Cardiac fibroblast (primary cell): ENCODE measurements at regions not wholly inside any gene's neighbourhood (a gene's known extent, or its start where the extent isn't known, plus 50 kb on each side); places are given as distances from the start of the nearest gene placed in this dataset.
"Not testable (repeated sequence)": the region's sequence is repeated elsewhere in the genome, so short reads cannot be mapped to it uniquely, and the experiment has no call there.

Experiments
- DNase-seq, 2 donors: peaks; one replicate each; pipeline versions ENCODE4 v3.0.0 to v3.0.0-alpha.2; 2010; ENCODE audit warnings: low read depth in 2 of 2
- H3K4me3 ChIP-seq, 2 donors: replicated peaks in 1 of 2; 1 replicate in 1 of 2; 2 replicates in 1 of 2; pipeline ENCODE4 v1.5.1; 2011; ENCODE audit warnings: low read depth in 2 of 2, low read length in 2 of 2, mild to moderate bottlenecking in 2 of 2, moderate library complexity in 1 of 2
- TF ChIP-seq, protein P1 (sequence below): IDR thresholded peaks from one replicate; pipeline ENCODE4 v1.5.1; 2011; ENCODE audit warnings: low read depth, mild to moderate bottlenecking, low read length, inconsistent platforms

- TF ChIP-seq, protein P1, sequence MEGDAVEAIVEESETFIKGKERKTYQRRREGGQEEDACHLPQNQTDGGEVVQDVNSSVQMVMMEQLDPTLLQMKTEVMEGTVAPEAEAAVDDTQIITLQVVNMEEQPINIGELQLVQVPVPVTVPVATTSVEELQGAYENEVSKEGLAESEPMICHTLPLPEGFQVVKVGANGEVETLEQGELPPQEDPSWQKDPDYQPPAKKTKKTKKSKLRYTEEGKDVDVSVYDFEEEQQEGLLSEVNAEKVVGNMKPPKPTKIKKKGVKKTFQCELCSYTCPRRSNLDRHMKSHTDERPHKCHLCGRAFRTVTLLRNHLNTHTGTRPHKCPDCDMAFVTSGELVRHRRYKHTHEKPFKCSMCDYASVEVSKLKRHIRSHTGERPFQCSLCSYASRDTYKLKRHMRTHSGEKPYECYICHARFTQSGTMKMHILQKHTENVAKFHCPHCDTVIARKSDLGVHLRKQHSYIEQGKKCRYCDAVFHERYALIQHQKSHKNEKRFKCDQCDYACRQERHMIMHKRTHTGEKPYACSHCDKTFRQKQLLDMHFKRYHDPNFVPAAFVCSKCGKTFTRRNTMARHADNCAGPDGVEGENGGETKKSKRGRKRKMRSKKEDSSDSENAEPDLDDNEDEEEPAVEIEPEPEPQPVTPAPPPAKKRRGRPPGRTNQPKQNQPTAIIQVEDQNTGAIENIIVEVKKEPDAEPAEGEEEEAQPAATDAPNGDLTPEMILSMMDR, result no peak
- no peak overlapping the region for H3K4me3 ChIP-seq
- DNase-seq, result no peak
Observed at GRCh38 chr3:69483449-69483848, 97.6 kb upstream of the FRMD4B start.

DNA sequence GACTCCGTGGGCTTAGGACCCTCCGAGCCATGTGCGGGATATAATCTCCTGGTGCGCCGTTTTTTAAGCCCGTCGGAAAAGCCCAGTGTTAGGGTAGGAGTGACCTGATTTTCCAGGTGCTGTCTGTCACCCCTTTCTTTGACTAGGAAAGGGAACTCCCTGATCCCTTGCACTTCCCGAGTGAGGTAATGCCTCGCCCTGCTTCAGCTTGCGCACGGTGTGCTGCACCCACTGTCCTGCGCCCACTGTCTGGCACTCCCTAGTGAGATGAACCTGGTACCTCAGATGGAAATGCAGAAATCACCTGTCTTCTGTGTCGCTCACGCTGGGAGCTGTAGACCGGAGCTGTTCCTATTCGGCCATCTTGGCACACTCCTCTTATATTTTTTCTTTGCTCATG lies 95.1 kb upstream of the FRMD4B start:
- DNase-seq, H3K4me3 ChIP-seq: not testable (repeated sequence)

GRCh38 chr3:69474186-69474585 lies 88.3 kb upstream of the FRMD4B start:
- TF ChIP-seq, protein P1, result no peak
- no peak overlapping the region for H3K4me3 ChIP-seq
- DNase-seq, result no peak

GRCh38 chr3:69472093-69472492 lies 86.2 kb upstream of the FRMD4B start:
- H3K4me3 ChIP-seq, result no peak overlapping the region
- TF ChIP-seq, protein P1, result no peak
- DNase-seq, result no peak

DNA sequence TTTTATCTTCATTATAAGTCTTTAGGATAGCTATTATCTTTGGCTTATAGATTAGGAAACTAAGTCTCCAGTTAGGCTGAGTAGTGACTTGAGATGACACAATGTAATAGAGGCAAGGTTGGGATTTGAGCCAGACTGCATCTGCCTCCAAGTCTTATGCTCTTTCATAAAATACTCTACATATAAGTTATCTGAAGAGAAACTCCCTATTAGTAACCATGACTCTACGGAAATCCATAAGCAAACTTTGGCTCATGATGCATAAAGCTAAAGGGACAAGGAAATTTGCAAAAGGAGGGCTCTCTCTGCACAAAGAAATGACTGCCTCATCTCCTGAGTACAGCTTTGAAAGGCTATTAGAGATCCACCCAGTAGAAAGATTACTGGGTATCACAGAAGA lies 77.6 kb upstream of the FRMD4B start:
- TF ChIP-seq, protein P1, result no peak
- DNase-seq, result peak in 1 of 2 donors; percentile 19
- H3K4me3 ChIP-seq, result no peak overlapping the region

GRCh38 chr3:69462826-69463100 lies 76.9 kb upstream of the FRMD4B start:
- TF ChIP-seq, protein P1, result no peak
- peak in 1 of 2 donors; percentile 18 for DNase-seq
- H3K4me3 ChIP-seq, result no peak overlapping the region

GRCh38 chr3:69462022-69462825 lies 76.3 kb upstream of the FRMD4B start:
- TF ChIP-seq, protein P1, result no peak
- DNase-seq, result peak in 1 of 2 donors; percentile 31
- H3K4me3 ChIP-seq, result no peak overlapping the region
